Colonic mucosa (tissue), 4 donors: ENCODE measurements at regions not wholly inside any gene's neighbourhood (a gene's known extent, or its start where the extent isn't known, plus 50 kb on each side); places are given as distances from the start of the nearest gene placed in this dataset.

Experiments
- DNase-seq: peaks from one replicate; pipeline ENCODE4 v3.0.0-alpha.2; 2020
- H3K27ac ChIP-seq: fragments of 200-600 bp; one replicate; pipeline ENCODE4 v1.8.0; 2021
- H3K27me3 ChIP-seq: fragments of 200-600 bp; one replicate; pipeline ENCODE4 v1.8.0; 2021
- H3K36me3 ChIP-seq: fragments of 200-600 bp; one replicate; pipeline ENCODE4 v1.8.0; 2021
- H3K4me1 ChIP-seq: fragments of 200-600 bp; one replicate; pipeline ENCODE4 v1.8.0; 2021; ENCODE audit warnings: mild to moderate bottlenecking
- H3K4me3 ChIP-seq: fragments of 200-600 bp; one replicate; pipeline ENCODE4 v1.8.0; 2021
- H3K9ac ChIP-seq, 2 donors: one replicate each; pipeline ENCODE4 v1.7.0; 2013; ENCODE audit warnings: control low read depth in 2 of 2, low read depth in 2 of 2, low read length in 2 of 2
- H3K9me3 ChIP-seq: fragments of 200-600 bp; one replicate; pipeline ENCODE4 v1.8.0; 2021
- intact Hi-C: fragments of 100-400 bp; cut with DNase I; formaldehyde crosslinking; loops from one replicate; pipeline ENCODE4 v1.14.1; 2022
- TF ChIP-seq, protein P1 (sequence below): fragments of 200-600 bp; IDR thresholded peaks from one replicate; pipeline ENCODE4 v1.8.0; 2022; ENCODE audit warnings: antibody characterized with exemption, mild to moderate bottlenecking
- donor health status: healthy.
- donor health status: DM: no; HTN: no; CAD: no.
- donor health status: DM: no; HTN: no; CAD: no.

DNA sequence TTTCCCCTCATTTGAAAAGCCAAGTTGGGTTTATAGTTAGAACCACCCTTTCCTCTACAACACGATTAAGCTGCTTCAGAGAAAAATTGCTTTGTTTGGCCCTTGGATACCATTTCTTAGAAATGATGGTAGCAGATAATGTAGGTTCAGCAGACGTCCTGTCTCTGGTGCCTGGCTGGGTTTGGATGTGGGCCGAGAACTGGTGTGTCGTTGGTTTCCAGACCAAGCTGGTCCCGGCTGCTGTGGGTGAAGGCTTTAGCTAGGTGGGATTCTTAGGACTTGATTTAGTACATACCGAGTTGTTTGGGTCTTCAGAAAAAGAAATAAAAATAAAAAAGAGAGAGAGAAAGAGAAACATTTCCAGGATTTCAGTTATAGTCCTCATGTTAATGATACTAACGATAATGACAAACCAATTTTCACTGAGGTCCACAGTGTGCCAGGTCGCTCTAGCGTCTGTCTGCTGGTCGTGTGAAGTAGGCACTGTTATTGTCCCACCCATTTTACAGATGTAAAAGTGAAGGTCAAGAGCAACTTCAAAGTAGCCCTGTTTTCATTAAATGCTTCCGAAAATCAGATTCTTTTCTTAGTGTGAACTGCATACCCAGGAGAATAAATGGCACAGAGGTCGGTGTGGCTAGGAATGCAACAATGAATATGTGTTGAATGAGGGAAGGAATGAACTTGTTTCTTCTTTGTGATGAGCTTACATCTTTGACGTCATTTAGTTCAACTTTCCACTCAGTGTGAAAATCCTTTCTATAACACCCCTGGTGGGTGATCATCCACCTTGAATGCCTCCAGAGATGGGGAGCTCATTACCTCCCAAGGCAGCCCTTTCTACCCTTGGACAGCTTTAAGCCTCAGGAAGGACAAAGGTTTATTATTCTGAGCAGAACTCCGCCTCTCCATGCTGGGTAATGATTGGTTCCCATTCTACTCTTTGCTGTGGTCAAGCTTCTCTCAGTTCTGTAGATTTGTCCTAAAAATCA lies 115.9 kb downstream of the INHBB start:
- intact Hi-C loops: no loop called here
- no peaks in the 10 kb centered on the region for H3K9me3 ChIP-seq
- no peak overlapping the region for H3K4me3 ChIP-seq
- H3K9ac ChIP-seq: no peak overlapping the region
- TF ChIP-seq, protein P1, sequence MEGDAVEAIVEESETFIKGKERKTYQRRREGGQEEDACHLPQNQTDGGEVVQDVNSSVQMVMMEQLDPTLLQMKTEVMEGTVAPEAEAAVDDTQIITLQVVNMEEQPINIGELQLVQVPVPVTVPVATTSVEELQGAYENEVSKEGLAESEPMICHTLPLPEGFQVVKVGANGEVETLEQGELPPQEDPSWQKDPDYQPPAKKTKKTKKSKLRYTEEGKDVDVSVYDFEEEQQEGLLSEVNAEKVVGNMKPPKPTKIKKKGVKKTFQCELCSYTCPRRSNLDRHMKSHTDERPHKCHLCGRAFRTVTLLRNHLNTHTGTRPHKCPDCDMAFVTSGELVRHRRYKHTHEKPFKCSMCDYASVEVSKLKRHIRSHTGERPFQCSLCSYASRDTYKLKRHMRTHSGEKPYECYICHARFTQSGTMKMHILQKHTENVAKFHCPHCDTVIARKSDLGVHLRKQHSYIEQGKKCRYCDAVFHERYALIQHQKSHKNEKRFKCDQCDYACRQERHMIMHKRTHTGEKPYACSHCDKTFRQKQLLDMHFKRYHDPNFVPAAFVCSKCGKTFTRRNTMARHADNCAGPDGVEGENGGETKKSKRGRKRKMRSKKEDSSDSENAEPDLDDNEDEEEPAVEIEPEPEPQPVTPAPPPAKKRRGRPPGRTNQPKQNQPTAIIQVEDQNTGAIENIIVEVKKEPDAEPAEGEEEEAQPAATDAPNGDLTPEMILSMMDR: no peak
- H3K27ac ChIP-seq: no peak overlapping the region
- no peaks in the 10 kb centered on the region for H3K36me3 ChIP-seq
- H3K27me3 ChIP-seq: no peaks in the 10 kb centered on the region
- DNase-seq: no peak
- H3K4me1 ChIP-seq: no peaks in the 10 kb centered on the region

GRCh38 chr2:120463527-120463926 lies 117.6 kb downstream of the INHBB start:
- TF ChIP-seq, protein P1: no peak
- Histone ChIP-seq H3K9ac (no peak overlapping the region), H3K36me3 (no peaks in the 10 kb centered on the region), H3K27me3 (no peaks in the 10 kb centered on the region), H3K9me3 (no peaks in the 10 kb centered on the region), H3K4me3 (no peak overlapping the region), H3K27ac (no peak overlapping the region), H3K4me1 (no peaks in the 10 kb centered on the region)
- intact Hi-C loops: no loop called here
- no peak for DNase-seq

DNA sequence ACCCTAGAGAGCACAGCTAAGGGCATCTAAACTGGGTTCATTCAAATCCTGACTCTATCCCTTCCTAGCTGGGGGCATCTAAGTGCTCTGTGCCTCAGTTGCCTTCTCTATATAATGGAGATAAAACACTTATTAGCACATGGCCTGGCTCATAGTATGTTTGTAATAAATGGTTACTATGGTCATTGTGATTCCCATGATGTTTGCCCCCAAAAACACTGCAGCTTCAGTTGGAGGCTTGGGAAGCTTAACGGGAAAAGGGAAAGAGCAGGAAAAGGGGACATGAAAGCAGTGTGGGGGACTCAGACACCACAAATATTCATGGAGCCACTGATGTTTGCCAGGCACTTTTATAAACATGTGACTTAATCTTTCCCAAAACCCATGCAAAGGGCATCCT lies 118.1 kb downstream of the INHBB start:
- Histone ChIP-seq H3K4me3 (no peak overlapping the region), H3K9me3 (no peaks in the 10 kb centered on the region), H3K27ac (no peak overlapping the region), H3K27me3 (no peaks in the 10 kb centered on the region), H3K4me1 (no peaks in the 10 kb centered on the region), H3K9ac (no peak overlapping the region), H3K36me3 (no peaks in the 10 kb centered on the region)
- TF ChIP-seq, protein P1: no peak
- DNase-seq: no peak
- intact Hi-C loops: no loop called here

GRCh38 chr2:120464448-120464931 lies 118.6 kb downstream of the INHBB start:
- H3K4me1 ChIP-seq: no peaks in the 10 kb centered on the region
- H3K4me3 ChIP-seq: no peak overlapping the region
- H3K27ac ChIP-seq: no peak overlapping the region
- intact Hi-C loops: no loop called here
- no peak for DNase-seq
- TF ChIP-seq, protein P1: no peak
- H3K27me3 ChIP-seq: no peaks in the 10 kb centered on the region
- H3K9ac ChIP-seq: no peak overlapping the region
- no peaks in the 10 kb centered on the region for H3K9me3 ChIP-seq
- H3K36me3 ChIP-seq: no peaks in the 10 kb centered on the region

GRCh38 chr2:120465012-120465700 lies 119.2 kb downstream of the INHBB start:
- Histone ChIP-seq H3K4me1 (no peaks in the 10 kb centered on the region), H3K9me3 (no peaks in the 10 kb centered on the region), H3K9ac (no peak overlapping the region), H3K27ac (no peak overlapping the region), H3K36me3 (no peaks in the 10 kb centered on the region), H3K27me3 (no peaks in the 10 kb centered on the region), H3K4me3 (no peak overlapping the region)
- intact Hi-C loops: no loop called here
- TF ChIP-seq, protein P1: no peak
- no peak for DNase-seq
